K562 (cell line): ENCODE measurements at regions not wholly inside any gene's neighbourhood (a gene's known extent, or its start where the extent isn't known, plus 50 kb on each side); places are given as distances from the start of the nearest gene placed in this dataset.

Source experiments
- CREB5 ChIP-seq: fragments of 250-450 bp; sonication (Bioruptor Pico); IDR thresholded peaks from 2 replicates; pipeline ENCODE4 v1.5.0; 2020; ENCODE audit warnings: mild to moderate bottlenecking
- HSF4 ChIP-seq: fragments of 250-450 bp; sonication (Bioruptor Pico); IDR thresholded peaks from 2 replicates; pipeline ENCODE4 v2.1.2; 2022; ENCODE audit warnings: mild to moderate bottlenecking, moderate library complexity, borderline replicate concordance
- KLF13 ChIP-seq: fragments of 450-650 bp; IDR thresholded peaks from 2 replicates; pipeline ENCODE4 v1.6.1; 2016; ENCODE audit warnings: missing genetic modification characterization, low read depth, mild to moderate bottlenecking, missing compliant biosample characterization, moderate library complexity, borderline replicate concordance
- LARP7 ChIP-seq: fragments of 450-650 bp; IDR thresholded peaks from 2 replicates; pipeline ENCODE4 v1.6.1; 2016
- NFIX ChIP-seq: fragments of 250-450 bp; sonication (Bioruptor Pico); IDR thresholded peaks from 2 replicates; pipeline ENCODE4 v1.4.0; 2020; ENCODE audit warnings: low read depth, mild to moderate bottlenecking, moderate library complexity
- NR4A1 ChIP-seq, 2 experiments: fragments of 250-450 bp in 1 of 2; fragments of 450-650 bp in 1 of 2; sonication (Bioruptor Pico) in 1 of 2; IDR thresholded peaks; 2 replicates each; pipeline versions ENCODE4 v1.4.0 to v1.6.1; 2016 to 2020; ENCODE audit warnings: mild to moderate bottlenecking in 2 of 2, missing compliant biosample characterization in 1 of 2, missing genetic modification characterization in 1 of 2, moderate library complexity in 1 of 2
- PHF8 ChIP-seq: fragments of 200-600 bp; sonication (generic); IDR thresholded peaks from 2 replicates; pipeline ENCODE4 v1.6.1; 2012; ENCODE audit warnings: mixed run types, mild to moderate bottlenecking, inconsistent platforms, low read length, moderate library complexity, borderline replicate concordance
- RAD21 ChIP-seq, 2 experiments: fragments of 250-450 bp in 1 of 2; fragments of 450-650 bp in 1 of 2; sonication (Bioruptor Pico) in 1 of 2; formaldehyde crosslinking in 1 of 2; IDR thresholded peaks in 1 of 2; conservative IDR thresholded peaks in 1 of 2; 2 replicates each; pipeline versions ENCODE4 v1.4.0 to v1.8.0; 2020 to 2022; ENCODE audit warnings: mild to moderate bottlenecking in 2 of 2, moderate library complexity in 1 of 2
- THAP7 ChIP-seq: fragments of 250-450 bp; sonication (Bioruptor Pico); IDR thresholded peaks from 2 replicates; pipeline ENCODE4 v1.5.0; 2021
- ZNF253 ChIP-seq: fragments of 250-450 bp; sonication (Bioruptor Pico); conservative IDR thresholded peaks from 2 replicates; pipeline ENCODE4 v1.6.1; 2021; ENCODE audit warnings: mild to moderate bottlenecking

- TF ChIP-seq THAP7 (CRISPR knock-in tag), result no peak
- TF ChIP-seq CREB5 (CRISPR knock-in tag), result no peak
- TF ChIP-seq NR4A1 (CRISPR knock-in tag; IDR thresholded peaks at IDR 0.05), result no peak
- TF ChIP-seq NR4A1 (tag; IDR thresholded peaks at IDR 0.05), result no peak
- TF ChIP-seq HSF4 (CRISPR knock-in tag), result no peak
- TF ChIP-seq NFIX (CRISPR knock-in tag), result no peak
- TF ChIP-seq KLF13, result no peak
- TF ChIP-seq PHF8, result no peak
- TF ChIP-seq RAD21 (CRISPR knock-in tag; conservative IDR thresholded peaks at IDR 0.05 in 1 of 2, IDR thresholded peaks at IDR 0.05 in 1 of 2), result no peak
- TF ChIP-seq ZNF253 (CRISPR knock-in tag), result no peak
- TF ChIP-seq LARP7, result no peak
- TF ChIP-seq, all 486 proteins: peak for 0
Measured at GRCh38 chr5:1640421-1640881, 116.7 kb upstream of the LPCAT1 start (continued).
